WTC11 (cell line): ENCODE measurements at regions not wholly inside any gene's neighbourhood (a gene's known extent, or its start where the extent isn't known, plus 50 kb on each side); places are given as distances from the start of the nearest gene placed in this dataset.

ENCODE experiments used
- ATAC-seq: fragments of 200-7000 bp; cut with Tn5 transposase; 2 replicates; pipeline ENCODE4 v1.10.0; 2021; ENCODE audit warnings: mild to moderate bottlenecking, moderate library complexity
- CTCF ChIA-PET: fragments of 300-600 bp; sonication (Branson Sonifier 250); formaldehyde crosslinking; loops from one replicate; lab custom pipeline; 2021; ENCODE audit warnings: antibody characterized with exemption; lab: Charles Lee
- POLR2A ChIA-PET: fragments of 350-600 bp; sonication (Branson Sonifier 250); formaldehyde crosslinking; loops from one replicate; lab custom pipeline; 2021; ENCODE audit warnings: antibody characterized with exemption; lab: Charles Lee
- DNase-seq: peaks from one replicate; pipeline ENCODE4 v3.0.0; 2021; ENCODE audit warnings: low spot score
- H3K27ac Mint-ChIP-seq: 2 replicates; pipeline ENCODE4 v1.8.0; 2021; ENCODE audit warnings: mixed read lengths
- H3K27me3 Mint-ChIP-seq: 2 replicates; pipeline ENCODE4 v1.8.0; 2021; ENCODE audit warnings: low read depth, mild to moderate bottlenecking, moderate library complexity, mixed read lengths
- H3K36me3 Mint-ChIP-seq: 2 replicates; pipeline ENCODE4 v1.8.0; 2021; ENCODE audit warnings: mixed read lengths
- H3K4me1 Mint-ChIP-seq: 2 replicates; pipeline ENCODE4 v1.8.0; 2022; ENCODE audit warnings: mixed read lengths
- H3K4me3 Mint-ChIP-seq: 2 replicates; pipeline ENCODE4 v1.8.0; 2021; ENCODE audit warnings: mild to moderate bottlenecking, moderate library complexity, mixed read lengths
- H3K9me3 Mint-ChIP-seq: 2 replicates; pipeline ENCODE4 v1.8.0; 2021; ENCODE audit warnings: mixed read lengths
- CDX4 ChIP-seq: fragments of 250-450 bp; sonication (Bioruptor Pico); IDR thresholded peaks from 2 replicates; pipeline ENCODE4 v1.9.0; 2021; ENCODE audit warnings: moderate library complexity, mild to moderate bottlenecking, inconsistent platforms, borderline replicate concordance
- CREM ChIP-seq: sonication (generic); formaldehyde crosslinking; IDR thresholded peaks from 2 replicates; pipeline ENCODE4 v1.8.1; 2022; ENCODE audit warnings: mild to moderate bottlenecking, missing genetic modification reagents, moderate library complexity
- ESRRA ChIP-seq: sonication (generic); formaldehyde crosslinking; IDR thresholded peaks from 2 replicates; pipeline ENCODE4 v1.8.1; 2022; ENCODE audit warnings: mild to moderate bottlenecking, missing genetic modification reagents, borderline replicate concordance
- FOXK1 ChIP-seq: sonication (generic); formaldehyde crosslinking; IDR thresholded peaks from 2 replicates; pipeline ENCODE4 v1.8.0; 2022; ENCODE audit warnings: mild to moderate bottlenecking, moderate library complexity, missing genetic modification reagents
- GRHL2 ChIP-seq: fragments of 250-450 bp; sonication (Bioruptor Pico); IDR thresholded peaks from 2 replicates; pipeline ENCODE4 v1.8.0; 2022; ENCODE audit warnings: mild to moderate bottlenecking, moderate library complexity; ENCODE audit not compliant: insufficient replicate concordance, severe bottlenecking
- MAX ChIP-seq: sonication (generic); formaldehyde crosslinking; IDR thresholded peaks from 2 replicates; pipeline ENCODE4 v1.8.0; 2022; ENCODE audit warnings: mild to moderate bottlenecking, missing genetic modification reagents
- NFYB ChIP-seq: sonication (generic); formaldehyde crosslinking; conservative IDR thresholded peaks from 2 replicates; pipeline ENCODE4 v1.8.0; 2022; ENCODE audit warnings: low read depth, missing genetic modification reagents
- NR2C2 ChIP-seq: sonication (generic); formaldehyde crosslinking; IDR thresholded peaks from 2 replicates; pipeline ENCODE4 v1.8.0; 2022; ENCODE audit warnings: mild to moderate bottlenecking, missing genetic modification reagents
- PRRX2 ChIP-seq: fragments of 250-450 bp; sonication (Bioruptor Pico); IDR thresholded peaks from 2 replicates; pipeline ENCODE4 v1.8.0; 2021; ENCODE audit warnings: mild to moderate bottlenecking
- SP1 ChIP-seq: sonication (generic); formaldehyde crosslinking; conservative IDR thresholded peaks from 2 replicates; pipeline ENCODE4 v1.8.1; 2022; ENCODE audit warnings: missing genetic modification reagents
- STAT6 ChIP-seq: sonication (generic); formaldehyde crosslinking; conservative IDR thresholded peaks from 2 replicates; pipeline ENCODE4 v1.8.1; 2023; ENCODE audit warnings: mild to moderate bottlenecking, low read depth, missing genetic modification reagents, moderate library complexity
- TEAD1 ChIP-seq: sonication (generic); formaldehyde crosslinking; IDR thresholded peaks from 2 replicates; pipeline ENCODE4 v1.8.0; 2022; ENCODE audit warnings: mild to moderate bottlenecking, missing genetic modification reagents
- USF1 ChIP-seq: sonication (generic); formaldehyde crosslinking; IDR thresholded peaks from 2 replicates; pipeline ENCODE4 v1.8.0; 2022; ENCODE audit warnings: mild to moderate bottlenecking, missing genetic modification reagents
- USF2 ChIP-seq: sonication (generic); formaldehyde crosslinking; IDR thresholded peaks from 2 replicates; pipeline ENCODE4 v1.8.1; 2023; ENCODE audit warnings: mild to moderate bottlenecking, missing genetic modification reagents, moderate library complexity
- ZMAT4 ChIP-seq: fragments of 250-450 bp; sonication (Bioruptor Pico); IDR thresholded peaks from 2 replicates; pipeline ENCODE4 v1.9.0; 2021; ENCODE audit warnings: mild to moderate bottlenecking
- ZNF281 ChIP-seq: sonication (generic); formaldehyde crosslinking; IDR thresholded peaks from 2 replicates; pipeline ENCODE4 v1.8.0; 2023; ENCODE audit warnings: mild to moderate bottlenecking, missing genetic modification reagents
- ZNF423 ChIP-seq: fragments of 250-450 bp; sonication (Bioruptor Pico); IDR thresholded peaks from 2 replicates; pipeline ENCODE4 v2.1.2; 2022; ENCODE audit warnings: mild to moderate bottlenecking, moderate library complexity
- ZNF512 ChIP-seq: sonication (generic); formaldehyde crosslinking; IDR thresholded peaks from 2 replicates; pipeline ENCODE4 v1.8.1; 2022; ENCODE audit warnings: missing genetic modification reagents, borderline replicate concordance
- ZNF532 ChIP-seq: fragments of 250-450 bp; sonication (Bioruptor Pico); IDR thresholded peaks from 2 replicates; pipeline ENCODE4 v1.9.0; 2021; ENCODE audit warnings: mild to moderate bottlenecking, borderline replicate concordance

GRCh38 chr1:42012852-42013251 lies 94.1 kb upstream of the HIVEP3 start (continued):
- TF ChIP-seq ZNF532 (CRISPR knock-in tag) (no peak), USF2 (CRISPR knock-in tag) (no peak), ZMAT4 (no peak), NR2C2 (CRISPR knock-in tag) (no peak), ZNF512 (CRISPR knock-in tag) (no peak), MAX (CRISPR knock-in tag) (no peak), SP1 (CRISPR knock-in tag) (no peak), CDX4 (CRISPR knock-in tag) (no peak), ZNF281 (CRISPR knock-in tag) (no peak), ESRRA (CRISPR knock-in tag) (no peak), TEAD1 (CRISPR knock-in tag) (no peak), NFYB (no peak), CREM (no peak)

- Mint-ChIP-seq H3K4me1 (peaks cover 7% of the 10 kb centered on the region), H3K4me3 (no peak overlapping the region), H3K27me3 (no peaks in the 10 kb centered on the region; the same call in 1 of the 2 replicates), H3K36me3 (no peaks in the 10 kb centered on the region), H3K9me3 (no peaks in the 10 kb centered on the region), H3K27ac (no peak overlapping the region)
- DNase-seq = no peak
- ChIA-PET CTCF (no interaction called here), POLR2A (no interaction called here)
- ATAC-seq = no peak
- TF ChIP-seq FOXK1 (CRISPR knock-in tag) = no peak
- no peak for TF ChIP-seq ZNF512 (CRISPR knock-in tag)
- TF ChIP-seq PRRX2 (CRISPR knock-in tag) = no peak
- no peak for TF ChIP-seq GRHL2 (CRISPR knock-in tag)
- TF ChIP-seq ZNF423 (CRISPR knock-in tag) = no peak
- no peak for TF ChIP-seq STAT6 (CRISPR knock-in tag)
- no peak for TF ChIP-seq USF2 (CRISPR knock-in tag)
- TF ChIP-seq USF1 = no peak
Measured at GRCh38 chr1:42010381-42010780, 91.7 kb upstream of the HIVEP3 start.
